Stimulated activated CD4-positive, alpha-beta T cell treated with anti-CD3 and anti-CD28 coated beads, Interleukin-1b, Interleukin-23, amount 100 ng/mL, for 4 hours (primary cell): ENCODE measurements at regions not wholly inside any gene's neighbourhood (a gene's known extent, or its start where the extent isn't known, plus 50 kb on each side); places are given as distances from the start of the nearest gene placed in this dataset.
"Not testable (repeated sequence)": the region's sequence is repeated elsewhere in the genome, so short reads cannot be mapped to it uniquely, and the experiment has no call there.

Experiments used
- DNase-seq, 2 donors: peaks; one replicate each; pipeline ENCODE4 v3.0.0-alpha.2; 2020; ENCODE audit warnings: low read depth in 2 of 2

DNA sequence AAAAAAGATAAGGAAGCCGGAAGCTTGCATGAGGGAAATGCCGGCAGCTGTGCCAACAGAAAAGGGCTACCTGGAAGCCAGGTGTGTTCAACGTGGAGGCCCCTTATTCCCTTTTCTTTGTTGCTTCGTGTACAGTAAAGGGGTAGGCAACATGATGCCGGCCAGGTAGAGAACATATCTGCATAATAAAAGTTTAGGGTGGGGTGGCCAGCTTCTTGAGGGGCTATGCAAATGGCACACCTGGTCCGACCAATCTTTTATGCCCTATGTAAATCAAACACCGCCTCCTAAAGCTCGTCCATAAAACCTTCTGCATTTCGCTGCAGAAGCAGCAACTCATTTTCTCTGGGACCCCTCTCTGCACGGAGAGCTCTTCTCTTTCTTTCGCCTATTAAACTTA is 911.6 kb downstream of the KCNJ2 start:
- DNase-seq = no peak

- DNase-seq = no peak
These were observed 912.3 kb downstream of the KCNJ2 start for GRCh38 chr17:71081666-71082065.

DNA sequence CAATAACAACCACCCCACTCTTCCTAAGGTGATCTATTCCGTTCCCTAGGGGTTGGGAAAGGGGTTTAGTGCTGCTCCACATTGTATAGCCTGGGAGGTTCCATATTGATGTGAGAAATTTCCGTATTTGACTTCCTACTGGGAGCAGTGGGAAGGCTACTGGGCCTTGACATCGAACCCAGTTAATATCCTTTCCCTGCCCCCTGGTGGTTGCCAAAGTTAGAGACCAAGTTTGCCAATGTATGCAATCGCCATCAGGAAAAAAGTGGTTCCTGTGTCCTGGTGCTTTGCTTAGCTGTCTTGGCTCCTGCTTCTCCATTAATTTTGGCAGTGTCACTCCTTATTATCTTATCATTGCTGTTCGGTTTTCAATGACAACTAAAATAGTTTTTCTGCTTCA is 914.9 kb downstream of the KCNJ2 start:
- DNase-seq = no peak

DNA sequence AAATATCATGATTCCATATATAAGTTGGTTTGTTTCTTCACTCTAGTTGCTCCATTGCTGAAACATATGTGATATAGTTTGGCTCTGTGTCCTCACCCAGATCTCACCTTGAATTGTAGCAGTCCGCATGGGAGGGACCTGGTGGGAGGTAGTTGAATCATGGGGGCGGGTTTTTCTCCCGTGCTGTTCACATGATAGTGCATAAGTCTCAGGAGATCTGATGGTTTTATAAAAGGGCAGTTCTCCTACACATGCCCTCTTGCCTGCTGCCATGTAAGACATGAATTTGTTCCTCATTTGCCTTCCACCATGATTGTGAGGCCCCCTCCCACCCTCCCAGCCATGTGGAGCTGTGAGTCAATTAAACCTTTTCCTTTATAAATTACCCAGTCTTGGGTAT is 915.5 kb downstream of the KCNJ2 start:
- DNase-seq = no peak

DNA sequence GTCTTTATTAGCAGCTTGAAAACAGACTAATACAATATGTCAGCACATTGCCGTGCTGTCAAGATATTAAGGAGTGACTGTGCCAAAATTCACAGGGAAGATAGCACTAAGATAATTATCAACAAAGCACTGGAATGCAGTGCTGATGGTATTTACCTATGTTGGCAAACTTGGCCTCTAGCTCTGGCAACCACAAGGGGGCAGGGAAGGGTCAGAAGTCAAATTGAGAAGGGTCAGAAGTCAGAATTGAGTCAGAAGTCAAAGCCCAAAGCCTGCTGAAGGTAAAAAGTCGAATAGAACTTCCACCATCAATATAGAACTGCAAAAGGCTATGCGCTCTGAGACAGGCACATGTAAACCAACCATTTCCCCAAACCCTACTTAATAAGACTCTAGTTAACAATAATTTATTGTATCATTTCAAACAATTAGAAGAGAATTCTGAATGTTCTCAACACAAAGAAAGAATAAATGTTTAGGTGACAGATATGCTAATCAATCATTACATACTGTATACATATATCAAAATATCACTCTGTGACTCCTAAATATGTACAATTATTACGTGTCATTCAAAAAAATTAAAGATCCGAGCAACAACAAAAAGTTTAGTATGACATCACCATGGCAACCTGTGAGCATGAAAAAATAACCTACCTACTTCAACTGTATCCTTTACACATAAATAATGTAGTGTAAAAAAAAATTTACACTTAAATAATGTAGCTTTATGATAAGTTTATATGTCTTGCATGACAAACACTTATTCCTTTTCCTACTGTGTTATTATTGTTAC is 916.1 kb downstream of the KCNJ2 start:
- DNase-seq = no peak

GRCh38 chr17:71089431-71089830 is 920.1 kb downstream of the KCNJ2 start:
- DNase-seq = no peak

- no peak for DNase-seq
These were observed 928.7 kb downstream of the KCNJ2 start for GRCh38 chr17:71098071-71098470.

DNA sequence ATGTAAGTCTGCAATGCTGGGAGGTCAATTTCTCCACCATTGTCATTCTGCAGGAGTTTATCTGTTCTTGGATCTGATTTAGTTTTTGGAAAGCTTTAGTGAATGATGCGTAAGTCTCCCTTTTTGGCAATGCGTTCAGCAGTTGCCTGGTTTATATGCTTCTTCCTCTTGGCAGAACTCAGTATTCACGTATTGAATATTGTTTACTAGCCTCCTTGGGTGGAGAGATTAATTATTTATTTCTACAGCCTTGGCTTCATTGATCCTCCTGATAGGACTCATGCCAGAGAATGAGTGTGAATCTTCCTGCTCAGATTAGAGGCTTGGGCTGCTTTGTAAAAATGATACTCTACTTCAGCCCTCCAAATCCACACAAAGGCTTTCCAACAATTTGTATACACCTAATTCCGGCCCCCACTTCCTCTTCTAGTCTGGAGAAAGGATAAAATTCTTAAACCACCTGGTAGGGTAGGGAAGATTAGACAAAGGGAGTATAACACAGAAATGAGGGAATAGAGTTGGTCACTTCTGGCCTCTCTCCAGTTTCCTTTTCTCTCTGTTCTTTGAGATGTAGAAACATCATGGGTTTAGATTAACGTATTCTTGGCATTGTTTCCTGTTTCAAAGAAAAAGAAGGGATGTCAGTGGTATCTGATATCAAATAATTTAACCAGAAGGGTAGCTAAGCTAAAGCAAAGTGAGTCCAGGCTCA is 929.8 kb downstream of the KCNJ2 start:
- DNase-seq = no peak

DNA sequence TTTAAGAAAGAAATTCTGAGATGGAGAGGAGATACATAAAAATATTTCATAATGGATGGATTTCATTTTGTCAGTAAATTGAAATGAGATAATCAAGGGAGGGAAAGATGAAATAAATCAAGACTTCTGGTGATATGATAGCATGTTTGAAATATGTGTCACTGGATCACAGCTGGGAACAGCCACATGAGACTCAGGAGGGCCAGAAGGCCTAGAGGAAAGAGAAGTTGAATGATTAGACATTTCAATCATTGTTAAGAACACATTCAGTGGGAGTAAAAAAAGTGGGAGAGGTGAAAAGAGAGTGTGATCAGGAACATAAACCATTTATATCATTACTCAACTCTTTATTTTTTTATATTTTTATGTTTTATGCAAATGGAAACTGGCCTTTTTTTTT is 933.4 kb downstream of the KCNJ2 start:
- DNase-seq = no peak

- DNase-seq = no peak
These were observed 934.9 kb downstream of the KCNJ2 start for GRCh38 chr17:71104225-71104624.

- not testable (repeated sequence) for DNase-seq
These were observed 936.7 kb downstream of the KCNJ2 start for GRCh38 chr17:71106056-71106455.

DNA sequence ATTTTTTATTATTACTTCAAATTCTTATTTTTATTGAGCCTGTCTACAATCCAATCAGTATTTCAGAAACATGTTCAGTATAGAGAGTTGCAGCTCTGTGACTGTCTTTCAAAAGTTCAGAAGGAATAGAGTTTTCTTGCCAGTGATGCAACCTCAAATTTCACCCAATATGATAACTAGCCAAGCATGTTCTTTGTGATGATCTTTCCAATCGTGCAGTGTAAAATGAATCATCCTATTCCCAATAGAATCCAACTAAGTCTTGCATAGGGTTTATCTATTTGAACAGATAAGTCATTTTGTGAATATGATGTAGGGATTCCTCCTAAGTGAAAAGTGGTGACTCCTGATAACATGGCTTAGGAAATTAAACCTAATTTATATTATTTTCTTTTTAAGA is 937.8 kb downstream of the KCNJ2 start:
- no peak for DNase-seq

GRCh38 chr17:71109697-71110096 is 940.4 kb downstream of the KCNJ2 start:
- no peak for DNase-seq

GRCh38 chr17:71110326-71110725 is 941.0 kb downstream of the KCNJ2 start:
- no peak for DNase-seq

DNA sequence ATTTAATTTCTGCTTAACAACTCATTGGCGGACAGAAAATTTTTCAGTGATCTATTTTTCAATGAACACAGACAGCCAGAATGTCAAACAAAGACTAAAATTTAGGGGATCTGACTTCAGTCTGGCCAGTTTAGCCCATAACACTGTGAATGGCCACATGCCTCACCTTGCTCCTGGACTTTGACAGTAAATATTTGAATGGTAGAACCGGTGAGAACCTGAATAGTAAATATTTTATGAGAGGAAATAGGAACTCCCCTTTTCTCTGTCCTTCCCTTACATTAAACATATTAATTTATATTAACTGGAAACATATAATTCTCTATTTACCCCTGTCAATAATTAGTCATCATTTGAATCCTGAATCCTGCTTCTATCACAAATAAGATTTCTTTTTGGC is 942.1 kb downstream of the KCNJ2 start:
- DNase-seq = no peak

- DNase-seq = no peak
These were observed 942.6 kb downstream of the KCNJ2 start for GRCh38 chr17:71111934-71112333.

DNA sequence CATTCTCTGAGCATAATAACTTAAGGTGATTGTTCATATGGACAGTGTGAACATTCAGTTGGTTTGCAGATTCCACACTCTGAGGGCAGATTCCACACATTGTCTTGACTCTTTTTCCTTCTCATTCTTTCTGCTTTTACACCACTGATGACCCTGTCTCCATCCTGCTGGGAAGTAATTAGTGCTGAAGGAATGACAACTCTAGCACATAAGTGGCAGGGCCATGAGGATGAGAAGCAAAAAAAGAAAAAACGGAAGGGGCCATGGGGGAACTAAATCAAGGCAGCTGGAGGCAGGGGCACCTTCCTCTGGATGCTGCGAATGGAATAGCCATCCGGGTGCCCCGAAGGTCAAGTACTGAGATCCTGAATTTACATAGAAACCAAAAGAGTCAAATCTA is 944.0 kb downstream of the KCNJ2 start:
- DNase-seq = no peak

DNA sequence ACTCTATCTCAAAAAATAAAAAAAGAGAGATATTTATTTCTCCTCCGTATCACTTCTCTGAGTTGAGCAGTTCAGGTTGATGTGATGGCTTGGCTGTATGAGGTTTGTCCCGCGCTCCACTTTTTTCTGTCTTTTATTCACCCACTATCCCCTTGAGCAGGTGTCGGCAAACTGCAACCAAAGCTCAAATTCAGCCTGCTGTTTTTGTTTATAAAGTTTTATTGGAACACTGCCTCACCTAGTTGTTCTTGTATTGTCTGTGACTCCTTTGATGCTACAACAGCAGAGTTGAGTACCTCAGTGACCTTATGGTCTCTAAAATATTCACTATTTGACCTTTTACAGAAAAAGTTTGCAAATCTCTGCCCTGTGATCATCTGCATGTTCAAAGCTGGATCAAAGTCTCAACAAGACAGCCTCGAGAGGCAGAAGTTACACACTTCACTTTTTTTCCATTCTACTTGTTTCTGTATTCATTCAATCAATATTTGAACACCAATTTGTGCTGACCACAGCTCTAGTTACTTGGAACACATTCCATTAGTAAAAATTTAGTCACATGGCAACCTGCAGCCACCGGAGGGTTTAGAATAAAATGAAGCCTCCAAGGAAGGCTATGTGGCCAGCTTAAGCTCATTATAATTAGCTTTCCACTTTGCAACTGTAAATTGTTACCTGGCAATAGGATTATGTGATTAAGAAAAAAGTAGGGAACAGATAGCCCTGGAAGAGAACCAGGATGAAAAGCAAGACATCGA is 945.8 kb downstream of the KCNJ2 start:
- no peak for DNase-seq

DNA sequence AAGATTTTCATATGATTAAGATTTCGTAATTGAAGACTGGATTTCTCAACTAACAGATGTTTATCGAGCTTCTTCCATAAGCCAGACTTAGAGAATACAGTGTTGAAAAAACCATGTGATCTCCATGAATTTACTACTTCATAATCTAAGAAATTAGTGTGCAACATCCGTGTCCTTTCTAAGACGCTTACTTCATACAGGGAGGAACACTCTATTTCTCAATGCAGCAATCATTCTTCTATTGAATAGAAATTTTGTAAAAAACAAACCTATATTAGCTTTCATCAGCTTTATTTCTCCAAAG is 946.3 kb downstream of the KCNJ2 start:
- DNase-seq = no peak

GRCh38 chr17:71117466-71117865 is 948.1 kb downstream of the KCNJ2 start:
- no peak for DNase-seq

DNA sequence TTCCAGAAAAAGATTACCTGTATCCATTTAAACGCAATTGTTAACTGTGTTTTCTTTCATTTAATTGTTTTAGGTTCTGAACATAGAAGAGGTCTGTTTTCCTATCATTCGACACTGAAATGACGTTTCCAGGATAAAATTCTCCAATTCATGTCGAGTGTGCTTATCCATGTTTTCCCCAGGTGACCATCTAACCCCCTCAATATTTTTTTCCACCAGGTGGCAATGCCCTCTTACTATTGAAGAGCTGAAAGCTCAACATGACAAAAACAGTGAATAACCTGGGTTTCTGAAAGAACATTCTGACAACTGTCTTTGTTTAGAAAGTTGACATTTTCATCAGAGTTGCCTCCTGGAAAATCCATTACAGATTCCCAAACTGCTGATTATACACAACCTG is 948.7 kb downstream of the KCNJ2 start:
- no peak for DNase-seq

DNA sequence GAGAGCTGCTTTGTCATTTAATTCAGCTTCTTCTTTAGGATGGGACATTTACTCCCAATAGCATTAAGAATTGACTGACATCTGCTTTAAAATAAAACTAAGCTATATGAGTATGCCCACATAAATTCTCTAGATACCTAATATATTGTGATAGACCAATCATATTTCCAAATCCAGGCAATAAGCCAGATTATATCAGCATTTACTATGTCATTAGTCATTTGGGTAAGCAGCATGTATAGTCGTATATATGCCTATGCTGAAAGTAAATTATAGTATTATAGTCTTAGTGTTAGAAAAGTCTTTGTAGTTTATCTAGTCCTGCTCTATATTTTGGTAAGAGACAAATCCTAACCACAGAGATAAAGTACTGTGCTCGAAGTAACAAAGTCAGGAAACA is 958.1 kb downstream of the KCNJ2 start:
- DNase-seq = no peak

- no peak for DNase-seq
These were observed 973.0 kb downstream of the KCNJ2 start for GRCh38 chr17:71142333-71142732.
